WTC11 (cell line): ENCODE measurements at regions not wholly inside any gene's neighbourhood (a gene's known extent, or its start where the extent isn't known, plus 50 kb on each side); places are given as distances from the start of the nearest gene placed in this dataset.

ENCODE experiments used
- ATF1 ChIP-seq: sonication (generic); formaldehyde crosslinking; IDR thresholded peaks from 2 replicates; pipeline ENCODE4 v1.8.1; 2023; ENCODE audit warnings: mild to moderate bottlenecking, moderate library complexity, missing genetic modification reagents
- CBFB ChIP-seq: sonication (generic); formaldehyde crosslinking; IDR thresholded peaks from 2 replicates; pipeline ENCODE4 v1.8.1; 2022; ENCODE audit warnings: mild to moderate bottlenecking, low read depth, missing genetic modification reagents
- NR1H2 ChIP-seq: sonication (generic); formaldehyde crosslinking; IDR thresholded peaks from 2 replicates; pipeline ENCODE4 v1.9.0; 2021; ENCODE audit warnings: mild to moderate bottlenecking, moderate library complexity, missing genetic modification reagents
- SMAD3 ChIP-seq: sonication (generic); formaldehyde crosslinking; IDR thresholded peaks from 2 replicates; pipeline ENCODE4 v1.8.0; 2022; ENCODE audit warnings: missing genetic modification reagents, mild to moderate bottlenecking, borderline replicate concordance
- ZNF232 ChIP-seq: sonication (generic); formaldehyde crosslinking; IDR thresholded peaks from 2 replicates; pipeline ENCODE4 v1.8.0; 2022; ENCODE audit warnings: mild to moderate bottlenecking, missing genetic modification reagents
- TF ChIP-seq, protein P1 (sequence below): sonication (generic); formaldehyde crosslinking; IDR thresholded peaks from 2 replicates; pipeline ENCODE4 v1.8.0; 2022; ENCODE audit warnings: mild to moderate bottlenecking, missing genetic modification reagents
- TF ChIP-seq, protein P2 (sequence below): fragments of 200-600 bp; IDR thresholded peaks from 2 replicates; pipeline ENCODE4 v1.8.0; 2022; ENCODE audit warnings: antibody characterized with exemption
- TF ChIP-seq, protein P3 (sequence below): fragments of 250-450 bp; sonication (Bioruptor Pico); IDR thresholded peaks from 2 replicates; pipeline ENCODE4 v1.9.0; 2021; ENCODE audit warnings: mild to moderate bottlenecking

DNA sequence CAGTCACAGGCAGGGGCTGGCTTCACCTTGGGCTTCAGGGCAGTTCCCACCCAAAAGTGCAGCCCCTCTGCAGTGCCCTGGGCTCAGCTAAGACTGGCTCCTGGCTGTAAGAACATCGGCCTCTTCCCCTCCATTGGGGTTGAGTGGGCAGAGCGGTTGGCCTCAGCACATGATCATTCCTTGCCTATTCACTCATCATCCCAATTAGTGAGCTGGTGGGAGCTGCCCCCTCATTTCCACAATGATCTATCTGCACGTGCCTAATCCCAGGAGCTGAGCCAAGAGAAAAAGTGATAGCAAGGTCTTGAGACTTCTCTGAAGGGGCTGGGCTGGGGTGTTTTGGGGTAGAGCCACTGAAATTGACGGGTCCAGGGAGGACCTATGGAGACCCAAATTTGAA, 133.6 kb downstream of the SYF2 start:
- TF ChIP-seq, protein P1, sequence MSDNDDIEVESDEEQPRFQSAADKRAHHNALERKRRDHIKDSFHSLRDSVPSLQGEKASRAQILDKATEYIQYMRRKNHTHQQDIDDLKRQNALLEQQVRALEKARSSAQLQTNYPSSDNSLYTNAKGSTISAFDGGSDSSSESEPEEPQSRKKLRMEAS (CRISPR knock-in tag): no peak
- TF ChIP-seq, protein P2, sequence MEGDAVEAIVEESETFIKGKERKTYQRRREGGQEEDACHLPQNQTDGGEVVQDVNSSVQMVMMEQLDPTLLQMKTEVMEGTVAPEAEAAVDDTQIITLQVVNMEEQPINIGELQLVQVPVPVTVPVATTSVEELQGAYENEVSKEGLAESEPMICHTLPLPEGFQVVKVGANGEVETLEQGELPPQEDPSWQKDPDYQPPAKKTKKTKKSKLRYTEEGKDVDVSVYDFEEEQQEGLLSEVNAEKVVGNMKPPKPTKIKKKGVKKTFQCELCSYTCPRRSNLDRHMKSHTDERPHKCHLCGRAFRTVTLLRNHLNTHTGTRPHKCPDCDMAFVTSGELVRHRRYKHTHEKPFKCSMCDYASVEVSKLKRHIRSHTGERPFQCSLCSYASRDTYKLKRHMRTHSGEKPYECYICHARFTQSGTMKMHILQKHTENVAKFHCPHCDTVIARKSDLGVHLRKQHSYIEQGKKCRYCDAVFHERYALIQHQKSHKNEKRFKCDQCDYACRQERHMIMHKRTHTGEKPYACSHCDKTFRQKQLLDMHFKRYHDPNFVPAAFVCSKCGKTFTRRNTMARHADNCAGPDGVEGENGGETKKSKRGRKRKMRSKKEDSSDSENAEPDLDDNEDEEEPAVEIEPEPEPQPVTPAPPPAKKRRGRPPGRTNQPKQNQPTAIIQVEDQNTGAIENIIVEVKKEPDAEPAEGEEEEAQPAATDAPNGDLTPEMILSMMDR: no peak
- TF ChIP-seq ZNF232 (CRISPR knock-in tag): no peak
- no peak for TF ChIP-seq ATF1 (CRISPR knock-in tag)
- TF ChIP-seq, protein P3, sequence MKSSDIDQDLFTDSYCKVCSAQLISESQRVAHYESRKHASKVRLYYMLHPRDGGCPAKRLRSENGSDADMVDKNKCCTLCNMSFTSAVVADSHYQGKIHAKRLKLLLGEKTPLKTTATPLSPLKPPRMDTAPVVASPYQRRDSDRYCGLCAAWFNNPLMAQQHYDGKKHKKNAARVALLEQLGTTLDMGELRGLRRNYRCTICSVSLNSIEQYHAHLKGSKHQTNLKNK (CRISPR knock-in tag): no peak
- TF ChIP-seq CBFB: no peak
- TF ChIP-seq NR1H2 (CRISPR knock-in tag): no peak
- TF ChIP-seq SMAD3 (CRISPR knock-in tag): no peak
